ENCODE measurements at regions not wholly inside any gene's neighbourhood (a gene's known extent, or its start where the extent isn't known, plus 50 kb on each side); places are given as distances from the start of the nearest gene placed in this dataset.

- DNase-seq (ENCODE audit: low read depth, low spot score) = no peak
- H3K4me1 ChIP-seq (ENCODE audit: control insufficient read depth in 1 of 2, insufficient read depth in 2 of 2, low read length in 2 of 2) = no peaks in the 10 kb centered on the region
- H3K27ac ChIP-seq (ENCODE audit: low read depth, low read length) = no peak overlapping the region
- no peaks in the 10 kb centered on the region for H3K79me2 ChIP-seq (ENCODE audit: insufficient read depth, low read length)
- 0 out of 4 replicates have a peak, but pooled peaks cover 0 to 6% of the 10 kb centered on the region in 2 experiments for H3K9me3 ChIP-seq (ENCODE audit: control insufficient read depth in 1 of 2, insufficient read depth in 1 of 2, low read depth in 1 of 2, low read length in 2 of 2)
- no peak for ATAC-seq
- no peak overlapping the region for H3K4me2 ChIP-seq (ENCODE audit: low read length)
- POLR2A ChIA-PET = no interaction called here
- H4K20me1 ChIP-seq (ENCODE audit: insufficient read depth) = no peaks in the 10 kb centered on the region
- BruUV-seq (replicated peaks) = no TSS peak
- intact Hi-C loops (cut with micrococcal nuclease) = no loop called here
- RAD21 ChIA-PET (ENCODE audit: low non-redundant PET in 1 of 2, low total read pairs in 2 of 2, uncharacterized antibody in 2 of 2, unreplicated experiment in 2 of 2) = no interaction called here
- TF ChIP-seq SP1 (IDR thresholded peaks at IDR 0.05; ENCODE audit: low read depth) (no peak), YY1 (IDR thresholded peaks at IDR 0.05; ENCODE audit: extremely low read depth, insufficient replicate concordance, low read depth, low read length) (no peak), TCF7L2 (IDR thresholded peaks at IDR 0.05; ENCODE audit: borderline replicate concordance, extremely low read depth, insufficient read depth, insufficient read length) (no peak), ZNF274 (IDR thresholded peaks at IDR 0.05; ENCODE audit: low read depth, low read length) (no peak), ZFX (IDR thresholded peaks at IDR 0.05) (no peak), ATF3 (IDR thresholded peaks at IDR 0.05) (no peak), CBX3 (IDR thresholded peaks at IDR 0.05; ENCODE audit: low read depth) (no peak)
- H2AFZ ChIP-seq (ENCODE audit: low read depth, low read length, poor library complexity, severe bottlenecking) = no peak overlapping the region
- no peak overlapping the region for H3K9ac ChIP-seq (ENCODE audit: low read length)
- no peak overlapping the region for H3K4me3 ChIP-seq (replicated peaks in 1 of 2; ENCODE audit: low read depth in 1 of 2, low read length in 2 of 2)
- CTCF ChIA-PET = no interaction called here
- no peaks in the 10 kb centered on the region for H3K36me3 ChIP-seq (ENCODE audit: control insufficient read depth in 1 of 2, insufficient read depth in 2 of 2, low read length in 2 of 2)
- no peaks in the 10 kb centered on the region for H3K27me3 ChIP-seq (ENCODE audit: insufficient read depth, low read length)
- no peaks in the 10 kb centered on the region for H3K9me2 ChIP-seq (ENCODE audit: insufficient read depth)
Observed at GRCh38 chr5:124148574-124148973, 597.9 kb downstream of the ZNF608 start.

- Histone ChIP-seq H3K27ac (ENCODE audit: low read depth, low read length) (no peak overlapping the region), H3K4me3 (replicated peaks in 1 of 2; ENCODE audit: low read depth in 1 of 2, low read length in 2 of 2) (no peak overlapping the region), H4K20me1 (ENCODE audit: insufficient read depth) (no peaks in the 10 kb centered on the region), H3K36me3 (ENCODE audit: control insufficient read depth in 1 of 2, insufficient read depth in 2 of 2, low read length in 2 of 2) (no peaks in the 10 kb centered on the region), H3K27me3 (ENCODE audit: insufficient read depth, low read length) (no peaks in the 10 kb centered on the region), H3K79me2 (ENCODE audit: insufficient read depth, low read length) (no peaks in the 10 kb centered on the region), H3K4me2 (ENCODE audit: low read length) (no peak overlapping the region), H3K9ac (ENCODE audit: low read length) (no peak overlapping the region), H3K4me1 (ENCODE audit: control insufficient read depth in 1 of 2, insufficient read depth in 2 of 2, low read length in 2 of 2) (no peaks in the 10 kb centered on the region), H3K9me2 (ENCODE audit: insufficient read depth) (no peaks in the 10 kb centered on the region), H2AFZ (ENCODE audit: low read depth, low read length, poor library complexity, severe bottlenecking) (no peak overlapping the region), H3K9me3 (ENCODE audit: control insufficient read depth in 1 of 2, insufficient read depth in 1 of 2, low read depth in 1 of 2, low read length in 2 of 2) (no peaks in the 10 kb centered on the region)
- CTCF ChIA-PET = no interaction called here
- BruUV-seq (replicated peaks) = no TSS peak
- ATAC-seq (no peak), DNase-seq (ENCODE audit: low read depth, low spot score) (no peak)
- TF ChIP-seq ZNF274 (IDR thresholded peaks at IDR 0.05; ENCODE audit: low read depth, low read length) (no peak), CEBPB (IDR thresholded peaks at IDR 0.05; ENCODE audit: low read depth) (no peak), ZFX (IDR thresholded peaks at IDR 0.05) (no peak), ATF3 (IDR thresholded peaks at IDR 0.05) (no peak), EZH2 (IDR thresholded peaks at IDR 0.05) (no peak), TCF7L2 (IDR thresholded peaks at IDR 0.05; ENCODE audit: borderline replicate concordance, extremely low read depth, insufficient read depth, insufficient read length) (no peak), SRF (IDR thresholded peaks at IDR 0.05; ENCODE audit: low read depth) (no peak), CTCF (IDR thresholded peaks at IDR 0.05 in 2 of 3, conservative IDR thresholded peaks at IDR 0.05 in 1 of 3; ENCODE audit: borderline replicate concordance in 1 of 3, insufficient read depth in 1 of 3, low read depth in 2 of 3, low read length in 2 of 3) (no peak), ZBTB33 (IDR thresholded peaks at IDR 0.05; ENCODE audit: extremely low read depth, insufficient replicate concordance, low read length) (no peak), RAD21 (IDR thresholded peaks at IDR 0.05; ENCODE audit: low read depth) (no peak), MAX (IDR thresholded peaks at IDR 0.05) (no peak), ELF1 (IDR thresholded peaks at IDR 0.05; ENCODE audit: borderline replicate concordance, low read depth) (no peak), EZH2phosphoT487 (IDR thresholded peaks at IDR 0.05; ENCODE audit: borderline replicate concordance) (no peak), CBX3 (IDR thresholded peaks at IDR 0.05; ENCODE audit: low read depth) (no peak), YY1 (IDR thresholded peaks at IDR 0.05; ENCODE audit: extremely low read depth, insufficient replicate concordance, low read depth, low read length) (no peak)
- POLR2A ChIA-PET = no interaction called here
- intact Hi-C loops (cut with micrococcal nuclease) = no loop called here
- RAD21 ChIA-PET (ENCODE audit: low non-redundant PET in 1 of 2, low total read pairs in 2 of 2, uncharacterized antibody in 2 of 2, unreplicated experiment in 2 of 2) = no interaction called here
Observed at GRCh38 chr5:124140060-124140459, 606.4 kb downstream of the ZNF608 start.

Data from HCT116 (cell line).